IMR-90 (cell line): ENCODE measurements at regions not wholly inside any gene's neighbourhood (a gene's known extent, or its start where the extent isn't known, plus 50 kb on each side); places are given as distances from the start of the nearest gene placed in this dataset.

ENCODE experiments used
- ATAC-seq: fragments of 200-7000 bp; cut with Tn5 transposase; 2 replicates; pipeline ENCODE4 v1.9.1; 2020; ENCODE audit warnings: low read depth, mild to moderate bottlenecking, moderate library complexity
- BruUV-seq: library from RNA; stranded (reverse); fragments of 400-500 nt; replicated peaks from 2 replicates; lab custom pipeline; 2021; lab: Mats Ljungman, UMichigan
- CTCF ChIA-PET: fragments of 300-600 bp; formaldehyde crosslinking; extraction: SDS; loops from one replicate; lab custom pipeline; 2021; ENCODE audit warnings: antibody characterized with exemption; lab: Yijun Ruan, JAX
- POLR2A ChIA-PET: fragments of 300-600 bp; sonication (Branson Sonifier 250); formaldehyde crosslinking; loops from one replicate; lab custom pipeline; 2022; ENCODE audit warnings: antibody characterized with exemption; ENCODE audit not compliant: unreplicated experiment; lab: Charles Lee
- DNase-seq: peaks from one replicate; pipeline ENCODE4 v3.0.0; 2013
- H2AFZ ChIP-seq: replicated peaks from 2 replicates; pipeline ENCODE3; 2013; ENCODE audit warnings: low read length, mild to moderate bottlenecking; ENCODE audit not compliant: poor library complexity
- H2AK5ac ChIP-seq: 2 replicates; pipeline ENCODE4 v1.6.1; 2013; ENCODE audit warnings: low read depth, low read length, inconsistent platforms
- H2AK9ac ChIP-seq: replicated peaks from 2 replicates; pipeline ENCODE3; 2013; ENCODE audit warnings: mild to moderate bottlenecking, low read depth, low read length, moderate library complexity; ENCODE audit not compliant: poor library complexity
- H2BK120ac ChIP-seq: 2 replicates; pipeline ENCODE4 v1.6.1; 2013; ENCODE audit warnings: low read depth, low read length, inconsistent platforms
- H2BK15ac ChIP-seq: 3 replicates; pipeline ENCODE4 v1.6.1; 2013; ENCODE audit warnings: low read depth, low read length, inconsistent platforms
- H2BK20ac ChIP-seq: 2 replicates; pipeline ENCODE4 v1.6.1; 2013; ENCODE audit warnings: low read depth, mild to moderate bottlenecking, inconsistent platforms, low read length, moderate library complexity
- H2BK5ac ChIP-seq: 2 replicates; pipeline ENCODE4 v1.6.1; 2013; ENCODE audit warnings: mild to moderate bottlenecking, low read depth, low read length, inconsistent platforms; ENCODE audit not compliant: poor library complexity, severe bottlenecking
- H3K14ac ChIP-seq: replicated peaks from 2 replicates; pipeline ENCODE4 v1.6.1; 2013; ENCODE audit warnings: low read depth, low read length, inconsistent platforms
- H3K18ac ChIP-seq: 2 replicates; pipeline ENCODE4 v1.6.1; 2013; ENCODE audit warnings: low read depth, low read length, control low read depth
- H3K23ac ChIP-seq: 2 replicates; pipeline ENCODE4 v1.6.1; 2013; ENCODE audit warnings: low read depth, low read length, inconsistent platforms
- H3K27ac ChIP-seq: 2 replicates; pipeline ENCODE4 v1.5.1; 2013; ENCODE audit warnings: mild to moderate bottlenecking, control low read depth, low read length; ENCODE audit not compliant: insufficient read depth
- H3K27me3 ChIP-seq: 2 replicates; pipeline ENCODE4 v1.6.1; 2013; ENCODE audit warnings: low read length; ENCODE audit not compliant: control insufficient read depth, insufficient read depth
- H3K36me3 ChIP-seq: 2 replicates; pipeline ENCODE4 v1.6.1; 2013; ENCODE audit warnings: low read length, mixed read lengths; ENCODE audit not compliant: control insufficient read depth, insufficient read depth
- H3K4ac ChIP-seq: 2 replicates; pipeline ENCODE4 v1.6.1; 2013; ENCODE audit warnings: low read depth, low read length, inconsistent platforms
- H3K4me1 ChIP-seq: 2 replicates; pipeline ENCODE4 v1.6.1; 2013; ENCODE audit warnings: low read length, mixed read lengths; ENCODE audit not compliant: control insufficient read depth, insufficient read depth
- H3K4me2 ChIP-seq: 2 replicates; pipeline ENCODE4 v1.6.1; 2013; ENCODE audit warnings: low read depth, mild to moderate bottlenecking, control low read depth, low read length, moderate library complexity
- H3K4me3 ChIP-seq: 2 replicates; pipeline ENCODE4 v1.5.1; 2013; ENCODE audit warnings: low read depth, mild to moderate bottlenecking, control low read depth, low read length, moderate library complexity; ENCODE audit not compliant: insufficient read depth
- H3K56ac ChIP-seq: 2 replicates; pipeline ENCODE4 v1.6.1; 2013; ENCODE audit warnings: low read length, inconsistent platforms; ENCODE audit not compliant: insufficient read depth; ENCODE audit errors: extremely low read depth
- H3K79me1 ChIP-seq, 2 experiments: 2 replicates each; pipeline ENCODE4 v1.6.1; 2013; ENCODE audit warnings: low read length in 2 of 2, inconsistent platforms in 1 of 2, low read depth in 1 of 2
- H3K9ac ChIP-seq: 2 replicates; pipeline ENCODE4 v1.6.1; 2013; ENCODE audit warnings: low read depth, low read length, control low read depth
- H3K9me1 ChIP-seq: 2 replicates; pipeline ENCODE4 v1.6.1; 2013; ENCODE audit warnings: low read length, inconsistent platforms; ENCODE audit not compliant: insufficient read depth
- H3K9me3 ChIP-seq: 2 replicates; pipeline ENCODE4 v1.6.1; 2013; ENCODE audit warnings: low read length; ENCODE audit not compliant: control insufficient read depth, insufficient read depth
- H4K20me1 ChIP-seq: 2 replicates; pipeline ENCODE4 v1.6.1; 2013; ENCODE audit warnings: low read length, inconsistent platforms; ENCODE audit not compliant: insufficient read depth
- H4K5ac ChIP-seq: 2 replicates; pipeline ENCODE4 v1.6.1; 2013; ENCODE audit warnings: mild to moderate bottlenecking, low read depth, low read length, control low read depth
- H4K8ac ChIP-seq, 2 experiments: 2 replicates each; pipeline ENCODE4 v1.6.1; 2013; ENCODE audit warnings: low read depth in 2 of 2, low read length in 2 of 2, control low read depth in 1 of 2, inconsistent platforms in 1 of 2
- H4K91ac ChIP-seq: 2 replicates; pipeline ENCODE4 v1.6.1; 2013; ENCODE audit warnings: low read depth, low read length, inconsistent platforms; ENCODE audit not compliant: insufficient read depth
- BHLHE40 ChIP-seq: fragments of 150-350 bp; IDR thresholded peaks from 2 replicates; pipeline ENCODE4 v1.6.1; 2016; ENCODE audit warnings: mild to moderate bottlenecking, low read depth, low read length
- CEBPB ChIP-seq: IDR thresholded peaks from 2 replicates; pipeline ENCODE4 v1.6.1; 2012; ENCODE audit warnings: low read depth, low read length, improper control_type of control experiment
- CHD1 ChIP-seq: IDR thresholded peaks from 2 replicates; pipeline ENCODE4 v1.6.1; 2012; ENCODE audit warnings: low read depth, low read length, improper control_type of control experiment
- FOS ChIP-seq: fragments of 150-350 bp; IDR thresholded peaks from 2 replicates; pipeline ENCODE4 v1.6.1; 2016; ENCODE audit warnings: low read depth, low read length
- MAFK ChIP-seq: IDR thresholded peaks from 2 replicates; pipeline ENCODE4 v1.6.1; 2012; ENCODE audit warnings: low read depth, low read length, improper control_type of control experiment
- MAZ ChIP-seq: IDR thresholded peaks from 2 replicates; pipeline ENCODE4 v1.6.1; 2012; ENCODE audit warnings: low read depth, mild to moderate bottlenecking, low read length, improper control_type of control experiment, moderate library complexity, borderline replicate concordance
- MXI1 ChIP-seq: IDR thresholded peaks from 2 replicates; pipeline ENCODE4 v1.6.1; 2012; ENCODE audit warnings: low read depth, mild to moderate bottlenecking, low read length, moderate library complexity, borderline replicate concordance
- NFE2L2 ChIP-seq: fragments of 150-350 bp; IDR thresholded peaks from 2 replicates; pipeline ENCODE4 v1.6.1; 2016; ENCODE audit warnings: low read depth, mild to moderate bottlenecking, low read length
- POLR2A ChIP-seq: IDR thresholded peaks from 2 replicates; pipeline ENCODE4 v1.6.1; 2012; ENCODE audit warnings: mild to moderate bottlenecking, low read depth, low read length
- RAD21 ChIP-seq: IDR thresholded peaks from 2 replicates; pipeline ENCODE4 v1.6.1; 2012; ENCODE audit warnings: low read length, improper control_type of control experiment
- RCOR1 ChIP-seq: IDR thresholded peaks from 2 replicates; pipeline ENCODE4 v1.6.1; 2012; ENCODE audit warnings: mild to moderate bottlenecking, low read length, improper control_type of control experiment; ENCODE audit not compliant: insufficient replicate concordance
- RFX5 ChIP-seq: IDR thresholded peaks from 2 replicates; pipeline ENCODE4 v1.8.0; 2012; ENCODE audit warnings: low read depth, mild to moderate bottlenecking, low read length, moderate library complexity
- SMC3 ChIP-seq: fragments of 150-350 bp; IDR thresholded peaks from 2 replicates; pipeline ENCODE4 v1.6.1; 2016; ENCODE audit warnings: low read depth, mild to moderate bottlenecking, antibody characterized with exemption, low read length, moderate library complexity
- WGBS, 2 experiments: methylation state at CpG; one replicate each; pipeline versions ENCODE4 v1.1.5 to v1.1.7; 2013; ENCODE audit warnings: missing lambda C conversion rate in 2 of 2; ENCODE audit not compliant: insufficient read length in 1 of 2; ENCODE audit errors: extremely low coverage in 2 of 2; 5-methylcytosine and 5-hydroxymethylcytosine counted together
- dilution Hi-C: fragments of 300-500 bp; cut with HindIII; formaldehyde crosslinking; loops from one replicate; pipeline ENCODE4 v1.14.3; 2018; ENCODE audit warnings: low sequenced_read_pairs; ENCODE audit not compliant: unreplicated experiment
- in situ Hi-C: fragments of 300-500 bp; cut with MboI; formaldehyde crosslinking; loops from 3 replicates; pipeline ENCODE4 v1.14.3; 2019; ENCODE audit warnings: low sequenced_read_pairs, inconsistent platforms, mixed read lengths
- intact Hi-C: fragments of 100-400 bp; cut with micrococcal nuclease; formaldehyde crosslinking; loops from 2 replicates; pipeline ENCODE4 v1.10.0; 2022
- TF ChIP-seq, protein P1 (sequence below): fragments of 150-350 bp; IDR thresholded peaks from 2 replicates; pipeline ENCODE4 v1.6.1; 2016; ENCODE audit warnings: low read depth, mild to moderate bottlenecking, low read length, moderate library complexity, borderline replicate concordance
- TF ChIP-seq, protein P2 (sequence below): conservative IDR thresholded peaks from 2 replicates; pipeline ENCODE4 v1.5.1; 2012; ENCODE audit warnings: mild to moderate bottlenecking, low read depth, low read length, improper control_type of control experiment
- TF ChIP-seq, protein P3 (sequence below): fragments of 150-350 bp; IDR thresholded peaks from 2 replicates; pipeline ENCODE4 v1.6.1; 2017; ENCODE audit warnings: mild to moderate bottlenecking, antibody characterized with exemption, low read length, low read depth

DNA sequence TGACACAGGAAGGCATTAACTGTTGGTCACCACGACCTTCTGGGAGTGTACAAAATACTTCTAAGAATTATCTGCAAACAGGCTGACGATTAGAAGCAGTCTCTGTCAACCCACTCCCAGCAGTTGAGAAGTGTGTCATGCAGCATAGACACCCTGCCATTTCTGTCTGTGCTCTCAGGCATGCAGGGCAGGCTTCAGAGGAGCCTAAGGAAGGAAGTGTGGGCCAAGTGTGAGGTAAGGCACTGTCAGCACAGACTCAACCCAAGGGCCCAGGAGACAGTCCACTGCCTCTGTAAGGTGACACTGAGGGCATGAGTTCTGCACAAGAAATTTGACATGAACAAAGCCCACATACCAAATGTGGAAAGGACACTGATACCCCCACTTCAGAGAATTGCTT is 109.0 kb upstream of the VIPR2 start:
- Histone ChIP-seq H4K5ac (no peak overlapping the region), H3K4me2 (no peak overlapping the region), H3K9ac (no peak overlapping the region), H3K4ac (no peak overlapping the region), H2BK5ac (no peak overlapping the region), H2AK9ac (no peak overlapping the region), H3K36me3 (no peaks in the 10 kb centered on the region), H4K8ac (no peak overlapping the region), H2BK20ac (no peak overlapping the region), H3K4me3 (no peak overlapping the region), H4K20me1 (no peaks in the 10 kb centered on the region), H3K23ac (no peak overlapping the region), H3K56ac (no peak overlapping the region), H3K27ac (no peak overlapping the region), H3K9me1 (no peaks in the 10 kb centered on the region), H2AFZ (no peak overlapping the region), H3K4me1 (no peaks in the 10 kb centered on the region), H3K79me1 (no peaks in the 10 kb centered on the region), H3K18ac (no peak overlapping the region), H2AK5ac (no peak overlapping the region), H3K27me3 (no peaks in the 10 kb centered on the region), H3K14ac (no peak overlapping the region), H2BK15ac (no peak overlapping the region), H3K9me3 (peaks cover 24% of the 10 kb centered on the region), H4K91ac (no peak overlapping the region), H2BK120ac (no peak overlapping the region)
- ChIA-PET CTCF (no interaction called here), POLR2A (no interaction called here)
- intact Hi-C loops, result no loop called here
- DNase-seq (no peak), ATAC-seq (no peak)
- no TSS peak for BruUV-seq
- in situ Hi-C loops, result no loop called here
- dilution Hi-C loops, result no loop called here
- no CpG with 5 or more reads among the region's 2 CpGs for WGBS, 2 experiments
- no peak for TF ChIP-seq CHD1
- TF ChIP-seq SMC3, result no peak
- no peak for TF ChIP-seq CEBPB
- TF ChIP-seq MAZ, result no peak
- no peak for TF ChIP-seq MAFK
- no peak for TF ChIP-seq MXI1
- TF ChIP-seq, protein P1, sequence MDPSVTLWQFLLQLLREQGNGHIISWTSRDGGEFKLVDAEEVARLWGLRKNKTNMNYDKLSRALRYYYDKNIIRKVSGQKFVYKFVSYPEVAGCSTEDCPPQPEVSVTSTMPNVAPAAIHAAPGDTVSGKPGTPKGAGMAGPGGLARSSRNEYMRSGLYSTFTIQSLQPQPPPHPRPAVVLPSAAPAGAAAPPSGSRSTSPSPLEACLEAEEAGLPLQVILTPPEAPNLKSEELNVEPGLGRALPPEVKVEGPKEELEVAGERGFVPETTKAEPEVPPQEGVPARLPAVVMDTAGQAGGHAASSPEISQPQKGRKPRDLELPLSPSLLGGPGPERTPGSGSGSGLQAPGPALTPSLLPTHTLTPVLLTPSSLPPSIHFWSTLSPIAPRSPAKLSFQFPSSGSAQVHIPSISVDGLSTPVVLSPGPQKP, result no peak
- no peak for TF ChIP-seq BHLHE40
- no peak for TF ChIP-seq RAD21
- TF ChIP-seq, protein P2, sequence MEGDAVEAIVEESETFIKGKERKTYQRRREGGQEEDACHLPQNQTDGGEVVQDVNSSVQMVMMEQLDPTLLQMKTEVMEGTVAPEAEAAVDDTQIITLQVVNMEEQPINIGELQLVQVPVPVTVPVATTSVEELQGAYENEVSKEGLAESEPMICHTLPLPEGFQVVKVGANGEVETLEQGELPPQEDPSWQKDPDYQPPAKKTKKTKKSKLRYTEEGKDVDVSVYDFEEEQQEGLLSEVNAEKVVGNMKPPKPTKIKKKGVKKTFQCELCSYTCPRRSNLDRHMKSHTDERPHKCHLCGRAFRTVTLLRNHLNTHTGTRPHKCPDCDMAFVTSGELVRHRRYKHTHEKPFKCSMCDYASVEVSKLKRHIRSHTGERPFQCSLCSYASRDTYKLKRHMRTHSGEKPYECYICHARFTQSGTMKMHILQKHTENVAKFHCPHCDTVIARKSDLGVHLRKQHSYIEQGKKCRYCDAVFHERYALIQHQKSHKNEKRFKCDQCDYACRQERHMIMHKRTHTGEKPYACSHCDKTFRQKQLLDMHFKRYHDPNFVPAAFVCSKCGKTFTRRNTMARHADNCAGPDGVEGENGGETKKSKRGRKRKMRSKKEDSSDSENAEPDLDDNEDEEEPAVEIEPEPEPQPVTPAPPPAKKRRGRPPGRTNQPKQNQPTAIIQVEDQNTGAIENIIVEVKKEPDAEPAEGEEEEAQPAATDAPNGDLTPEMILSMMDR, result no peak
- TF ChIP-seq NFE2L2, result no peak
- TF ChIP-seq RCOR1, result no peak
- TF ChIP-seq RFX5, result no peak
- TF ChIP-seq, protein P3, sequence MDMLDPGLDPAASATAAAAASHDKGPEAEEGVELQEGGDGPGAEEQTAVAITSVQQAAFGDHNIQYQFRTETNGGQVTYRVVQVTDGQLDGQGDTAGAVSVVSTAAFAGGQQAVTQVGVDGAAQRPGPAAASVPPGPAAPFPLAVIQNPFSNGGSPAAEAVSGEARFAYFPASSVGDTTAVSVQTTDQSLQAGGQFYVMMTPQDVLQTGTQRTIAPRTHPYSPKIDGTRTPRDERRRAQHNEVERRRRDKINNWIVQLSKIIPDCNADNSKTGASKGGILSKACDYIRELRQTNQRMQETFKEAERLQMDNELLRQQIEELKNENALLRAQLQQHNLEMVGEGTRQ, result no peak
- TF ChIP-seq FOS, result no peak
- no peak for TF ChIP-seq POLR2A
